H9 (cell line): ENCODE measurements at regions not wholly inside any gene's neighbourhood (a gene's known extent, or its start where the extent isn't known, plus 50 kb on each side); places are given as distances from the start of the nearest gene placed in this dataset.

ENCODE experiments used
- DNase-seq: peaks from one replicate; pipeline ENCODE4 v3.0.0-alpha.2; 2017
- H2AFZ ChIP-seq: one replicate; pipeline ENCODE4 v1.6.1; 2013; ENCODE audit warnings: mild to moderate bottlenecking, low read length, control low read depth, moderate library complexity
- H2AK5ac ChIP-seq: 2 replicates; pipeline ENCODE4 v1.6.1; 2013; ENCODE audit warnings: low read length, control low read depth, mixed read lengths; ENCODE audit not compliant: insufficient read length
- H2BK120ac ChIP-seq: one replicate; pipeline ENCODE4 v1.6.1; 2013; ENCODE audit warnings: low read depth, mild to moderate bottlenecking, low read length, control low read depth, inconsistent platforms; ENCODE audit not compliant: poor library complexity, severe bottlenecking
- H2BK12ac ChIP-seq: 2 replicates; pipeline ENCODE4 v1.6.1; 2013; ENCODE audit warnings: low read length, control low read depth, mixed read lengths, low read depth; ENCODE audit not compliant: insufficient read length
- H2BK15ac ChIP-seq: 2 replicates; pipeline ENCODE4 v1.6.1; 2013; ENCODE audit warnings: low read depth, low read length, control low read depth
- H2BK20ac ChIP-seq: one replicate; pipeline ENCODE4 v1.6.1; 2013; ENCODE audit warnings: low read depth, mild to moderate bottlenecking, low read length, control low read depth, inconsistent platforms; ENCODE audit not compliant: poor library complexity, severe bottlenecking
- H2BK5ac ChIP-seq: 2 replicates; pipeline ENCODE4 v1.6.1; 2013; ENCODE audit warnings: low read length, control low read depth, mixed read lengths; ENCODE audit not compliant: insufficient read length
- H3K14ac ChIP-seq: 2 replicates; pipeline ENCODE4 v1.6.1; 2013; ENCODE audit warnings: low read length, control low read depth; ENCODE audit not compliant: insufficient read depth
- H3K18ac ChIP-seq: 2 replicates; pipeline ENCODE4 v1.6.1; 2013; ENCODE audit warnings: low read depth, mild to moderate bottlenecking, mixed read lengths, low read length, control low read depth; ENCODE audit not compliant: insufficient read length
- H3K23ac ChIP-seq: 2 replicates; pipeline ENCODE4 v1.6.1; 2013; ENCODE audit warnings: low read length, control low read depth, mixed read lengths, low read depth; ENCODE audit not compliant: insufficient read length
- H3K23me2 ChIP-seq: 2 replicates; pipeline ENCODE4 v1.6.1; 2013; ENCODE audit warnings: low read depth, mild to moderate bottlenecking, mixed read lengths, low read length, control low read depth; ENCODE audit not compliant: insufficient read length, poor library complexity, severe bottlenecking
- H3K27ac ChIP-seq: 2 replicates; pipeline ENCODE4 v1.5.1; 2013; ENCODE audit warnings: low read length, control low read depth, mixed read lengths, low read depth; ENCODE audit not compliant: insufficient read length
- H3K27me3 ChIP-seq: 2 replicates; pipeline ENCODE4 v1.6.1; 2013; ENCODE audit warnings: low read length, control low read depth, inconsistent platforms; ENCODE audit not compliant: insufficient read depth
- H3K4ac ChIP-seq: 2 replicates; pipeline ENCODE4 v1.6.1; 2013; ENCODE audit warnings: low read depth, mild to moderate bottlenecking, control low read depth, inconsistent platforms, low read length, moderate library complexity
- H3K4me1 ChIP-seq: 2 replicates; pipeline ENCODE4 v1.6.1; 2013; ENCODE audit warnings: low read length, control low read depth, inconsistent platforms; ENCODE audit not compliant: insufficient read depth
- H3K4me2 ChIP-seq: 2 replicates; pipeline ENCODE4 v1.6.1; 2013; ENCODE audit warnings: low read length, control low read depth, mixed read lengths; ENCODE audit not compliant: insufficient read length, insufficient read depth
- H3K56ac ChIP-seq: 2 replicates; pipeline ENCODE4 v1.6.1; 2013; ENCODE audit warnings: low read depth, mild to moderate bottlenecking, mixed read lengths, low read length, control low read depth; ENCODE audit not compliant: insufficient read length
- H3K79me1 ChIP-seq: 2 replicates; pipeline ENCODE4 v1.6.1; 2013; ENCODE audit warnings: low read depth, mild to moderate bottlenecking, moderate library complexity, low read length, control low read depth, inconsistent platforms; ENCODE audit not compliant: insufficient read depth, poor library complexity, severe bottlenecking
- H3K79me2 ChIP-seq: 2 replicates; pipeline ENCODE4 v1.6.1; 2013; ENCODE audit warnings: low read length, control low read depth, inconsistent platforms; ENCODE audit not compliant: insufficient read depth
- H3K9ac ChIP-seq: 2 replicates; pipeline ENCODE4 v1.6.1; 2013; ENCODE audit warnings: low read length, control low read depth, mixed read lengths; ENCODE audit not compliant: insufficient read length; ENCODE audit errors: extremely low read depth
- H3K9me3 ChIP-seq: one replicate; pipeline ENCODE4 v1.6.1; 2013; ENCODE audit warnings: low read depth, low read length, inconsistent platforms; ENCODE audit not compliant: control insufficient read depth
- H3T11ph ChIP-seq: one replicate; pipeline ENCODE4 v1.6.1; 2013; ENCODE audit warnings: mild to moderate bottlenecking, low read length, control low read depth, inconsistent platforms
- H4K20me1 ChIP-seq: one replicate; pipeline ENCODE4 v1.6.1; 2013; ENCODE audit not compliant: control insufficient read depth, insufficient read length, insufficient read depth
- H4K5ac ChIP-seq: 2 replicates; pipeline ENCODE4 v1.6.1; 2013; ENCODE audit warnings: low read depth, mild to moderate bottlenecking, mixed read lengths, low read length, control low read depth; ENCODE audit not compliant: insufficient read length
- H4K8ac ChIP-seq: replicated peaks from 2 replicates; pipeline ENCODE4 v1.6.1; 2013; ENCODE audit warnings: low read length, control low read depth, mixed read lengths, low read depth; ENCODE audit not compliant: insufficient read length
- H4K91ac ChIP-seq: 2 replicates; pipeline ENCODE4 v1.6.1; 2013; ENCODE audit warnings: low read depth, mild to moderate bottlenecking, moderate library complexity, mixed read lengths, low read length, control low read depth; ENCODE audit not compliant: insufficient read length
- H3K27ac Mint-ChIP-seq, 3 experiments: 2 replicates in 2 of 3; 3 replicates in 1 of 3; pipeline ENCODE4 v1.8.0; 2020 to 2021; ENCODE audit warnings: mixed read lengths in 3 of 3, mild to moderate bottlenecking in 1 of 3, moderate library complexity in 1 of 3
- H3K27me3 Mint-ChIP-seq: 2 replicates; pipeline ENCODE4 v1.8.0; 2021; ENCODE audit warnings: low read depth, mild to moderate bottlenecking, moderate library complexity, mixed read lengths
- H3K36me3 Mint-ChIP-seq, 3 experiments: 2 replicates in 2 of 3; 3 replicates in 1 of 3; pipeline ENCODE4 v1.8.0; 2020 to 2021; ENCODE audit warnings: low read depth in 3 of 3, mixed read lengths in 3 of 3; ENCODE audit not compliant: insufficient read depth in 1 of 3
- H3K4me1 Mint-ChIP-seq, 2 experiments: 2 replicates each; pipeline ENCODE4 v1.8.0; 2020; ENCODE audit warnings: mixed read lengths in 2 of 2
- H3K4me3 Mint-ChIP-seq, 2 experiments: 2 replicates in 1 of 2; 3 replicates in 1 of 2; pipeline ENCODE4 v1.8.0; 2020 to 2021; ENCODE audit warnings: mild to moderate bottlenecking in 2 of 2, mixed read lengths in 2 of 2, moderate library complexity in 1 of 2
- H3K9me3 Mint-ChIP-seq, 2 experiments: 2 replicates in 1 of 2; 3 replicates in 1 of 2; pipeline ENCODE4 v1.8.0; 2020; ENCODE audit warnings: mild to moderate bottlenecking in 2 of 2, mixed read lengths in 2 of 2, moderate library complexity in 1 of 2
- WGBS: extraction: QIAGEN DNeasy Blood & Tissue Kit; methylation state at CpG from one replicate; pipeline ENCODE4 v1.1.7; 2013; ENCODE audit warnings: missing lambda C conversion rate, low lambda C conversion rate, mixed read lengths; ENCODE audit not compliant: insufficient read length; ENCODE audit errors: extremely low coverage; 5-methylcytosine and 5-hydroxymethylcytosine counted together
- TF ChIP-seq, protein P1 (sequence below): fragments of 200-600 bp; sonication (generic); conservative IDR thresholded peaks from 3 replicates; pipeline ENCODE4 v1.8.0; 2021; ENCODE audit warnings: antibody characterized with exemption, mild to moderate bottlenecking

DNA sequence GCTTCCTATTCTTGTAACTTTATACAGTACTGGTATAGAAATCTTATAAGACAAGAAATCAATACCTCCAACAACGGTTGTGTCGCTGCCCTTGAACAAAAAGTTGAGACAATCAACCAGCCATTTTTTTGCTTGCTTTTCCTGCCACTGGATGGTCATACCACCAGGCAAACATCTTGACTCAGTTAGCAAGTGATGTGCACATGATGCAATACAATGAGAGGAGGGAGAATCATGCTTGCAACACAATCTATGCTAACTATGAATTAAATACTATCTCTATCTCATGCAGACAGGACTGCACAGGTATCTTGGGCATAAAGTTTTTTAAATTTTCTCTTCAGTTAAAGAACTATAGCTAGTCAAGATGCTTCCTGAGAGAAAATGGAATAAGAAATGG lies 877.7 kb upstream of the CITED2 start:
- no peak overlapping the region for H2BK12ac ChIP-seq
- H3K18ac ChIP-seq, result no peak overlapping the region
- H3K9me3 ChIP-seq, result no peaks in the 10 kb centered on the region
- no peak overlapping the region for H3K14ac ChIP-seq
- no peak overlapping the region for H2AK5ac ChIP-seq
- no peak overlapping the region for H3T11ph ChIP-seq
- Mint-ChIP-seq H3K4me3 (no peak overlapping the region), H3K4me1 (peaks cover 9 to 12% of the 10 kb centered on the region in 2 experiments), H3K36me3 (peaks cover 0 to 1% (median 0%) of the 10 kb centered on the region in 3 experiments; a peak in 1 of 7 replicates), H3K27ac (no peak overlapping the region), H3K27me3 (no peaks in the 10 kb centered on the region), H3K9me3 (peaks cover 0 to 4% of the 10 kb centered on the region in 2 experiments; a peak in 3 of 5 replicates)
- no peak overlapping the region for H4K5ac ChIP-seq
- no peak overlapping the region for H3K56ac ChIP-seq
- no peak overlapping the region for H2BK120ac ChIP-seq
- no peak overlapping the region for H2BK20ac ChIP-seq
- H3K4me1 ChIP-seq, result no peaks in the 10 kb centered on the region
- no peak for DNase-seq
- no peaks in the 10 kb centered on the region for H4K20me1 ChIP-seq
- no peak overlapping the region for H3K27ac ChIP-seq
- H2AFZ ChIP-seq, result no peak overlapping the region
- WGBS, result no CpG with 5 or more reads among the region's 2 CpGs
- H3K4me2 ChIP-seq, result no peak overlapping the region
- no peaks in the 10 kb centered on the region for H3K23me2 ChIP-seq
- TF ChIP-seq, protein P1, sequence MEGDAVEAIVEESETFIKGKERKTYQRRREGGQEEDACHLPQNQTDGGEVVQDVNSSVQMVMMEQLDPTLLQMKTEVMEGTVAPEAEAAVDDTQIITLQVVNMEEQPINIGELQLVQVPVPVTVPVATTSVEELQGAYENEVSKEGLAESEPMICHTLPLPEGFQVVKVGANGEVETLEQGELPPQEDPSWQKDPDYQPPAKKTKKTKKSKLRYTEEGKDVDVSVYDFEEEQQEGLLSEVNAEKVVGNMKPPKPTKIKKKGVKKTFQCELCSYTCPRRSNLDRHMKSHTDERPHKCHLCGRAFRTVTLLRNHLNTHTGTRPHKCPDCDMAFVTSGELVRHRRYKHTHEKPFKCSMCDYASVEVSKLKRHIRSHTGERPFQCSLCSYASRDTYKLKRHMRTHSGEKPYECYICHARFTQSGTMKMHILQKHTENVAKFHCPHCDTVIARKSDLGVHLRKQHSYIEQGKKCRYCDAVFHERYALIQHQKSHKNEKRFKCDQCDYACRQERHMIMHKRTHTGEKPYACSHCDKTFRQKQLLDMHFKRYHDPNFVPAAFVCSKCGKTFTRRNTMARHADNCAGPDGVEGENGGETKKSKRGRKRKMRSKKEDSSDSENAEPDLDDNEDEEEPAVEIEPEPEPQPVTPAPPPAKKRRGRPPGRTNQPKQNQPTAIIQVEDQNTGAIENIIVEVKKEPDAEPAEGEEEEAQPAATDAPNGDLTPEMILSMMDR, result no peak
- no peak overlapping the region for H4K91ac ChIP-seq
- H3K4ac ChIP-seq, result no peak overlapping the region
- no peak overlapping the region for H2BK15ac ChIP-seq
- H3K79me2 ChIP-seq, result no peaks in the 10 kb centered on the region
- H3K79me1 ChIP-seq, result no peaks in the 10 kb centered on the region
- no peak overlapping the region for H4K8ac ChIP-seq
- H3K23ac ChIP-seq, result no peak overlapping the region
- H3K27me3 ChIP-seq, result no peaks in the 10 kb centered on the region
- H3K9ac ChIP-seq, result no peak overlapping the region
- no peak overlapping the region for H2BK5ac ChIP-seq
